Parathyroid adenoma (tissue), 2 donors: ENCODE measurements at regions not wholly inside any gene's neighbourhood (a gene's known extent, or its start where the extent isn't known, plus 50 kb on each side); places are given as distances from the start of the nearest gene placed in this dataset.

Experiments
- H2AFZ ChIP-seq: fragments of 300-600 bp; sonication (generic); one replicate; pipeline ENCODE4 v1.7.0; 2017; ENCODE audit warnings: antibody characterized with exemption, mild to moderate bottlenecking
- H3K27ac ChIP-seq: fragments of 300-600 bp; sonication (generic); one replicate; pipeline ENCODE4 v1.7.0; 2017
- H3K27me3 ChIP-seq: fragments of 300-600 bp; sonication (generic); one replicate; pipeline ENCODE4 v1.7.0; 2017; ENCODE audit warnings: low read length; ENCODE audit not compliant: control insufficient read depth, insufficient read depth
- H3K36me3 ChIP-seq: fragments of 300-600 bp; sonication (generic); one replicate; pipeline ENCODE4 v1.7.0; 2017; ENCODE audit warnings: low read length; ENCODE audit not compliant: control insufficient read depth, insufficient read depth
- H3K4me1 ChIP-seq: fragments of 300-600 bp; sonication (generic); one replicate; pipeline ENCODE4 v1.7.0; 2017; ENCODE audit warnings: control low read depth
- H3K4me2 ChIP-seq: fragments of 300-600 bp; sonication (generic); one replicate; pipeline ENCODE4 v1.7.0; 2017; ENCODE audit warnings: low read length
- H3K4me3 ChIP-seq: fragments of 300-600 bp; sonication (generic); one replicate; pipeline ENCODE4 v1.7.0; 2017; ENCODE audit warnings: low read depth, low read length
- H3K79me2 ChIP-seq: fragments of 300-600 bp; sonication (generic); one replicate; pipeline ENCODE4 v1.7.0; 2017; ENCODE audit warnings: control low read depth
- H3K9ac ChIP-seq: fragments of 300-600 bp; sonication (generic); one replicate; pipeline ENCODE4 v1.7.0; 2017; ENCODE audit warnings: mild to moderate bottlenecking
- H3K9me3 ChIP-seq: fragments of 300-600 bp; sonication (generic); one replicate; pipeline ENCODE4 v1.7.0; 2017; ENCODE audit warnings: low read length; ENCODE audit not compliant: control insufficient read depth
- CTCF ChIP-seq: fragments of 300-600 bp; sonication (generic); IDR thresholded peaks from one replicate; pipeline ENCODE4 v1.7.0; 2017; ENCODE audit warnings: antibody characterized with exemption, mild to moderate bottlenecking
- donor health status: primary hyperparathyroidism.

GRCh38 chr18:56173542-56174220 lies 464.7 kb downstream of the TXNL1 start:
- TF ChIP-seq CTCF: no peak
- H3K27me3 ChIP-seq: no peaks in the 10 kb centered on the region
- H3K9me3 ChIP-seq: no peaks in the 10 kb centered on the region

GRCh38 chr18:56172527-56172926 lies 465.9 kb downstream of the TXNL1 start:
- Histone ChIP-seq H3K27ac (no peak overlapping the region), H3K79me2 (no peaks in the 10 kb centered on the region), H2AFZ (no peak overlapping the region), H3K27me3 (no peaks in the 10 kb centered on the region), H3K36me3 (no peaks in the 10 kb centered on the region), H3K4me3 (no peak overlapping the region), H3K9me3 (no peaks in the 10 kb centered on the region), H3K9ac (no peak overlapping the region), H3K4me1 (no peaks in the 10 kb centered on the region), H3K4me2 (no peak overlapping the region)
- TF ChIP-seq CTCF: no peak

More at GRCh38 chr18:56173542-56174220, 464.7 kb downstream of the TXNL1 start:
- Histone ChIP-seq H3K4me2 (no peak overlapping the region), H3K4me1 (no peaks in the 10 kb centered on the region), H3K79me2 (no peaks in the 10 kb centered on the region), H3K9ac (no peak overlapping the region), H3K4me3 (no peak overlapping the region), H2AFZ (no peak overlapping the region), H3K36me3 (no peaks in the 10 kb centered on the region), H3K27ac (no peak overlapping the region)

GRCh38 chr18:56171848-56172247 lies 466.5 kb downstream of the TXNL1 start:
- Histone ChIP-seq H3K79me2 (no peaks in the 10 kb centered on the region), H3K4me2 (no peak overlapping the region), H3K27me3 (no peaks in the 10 kb centered on the region), H3K36me3 (no peaks in the 10 kb centered on the region), H3K9ac (no peak overlapping the region), H3K9me3 (no peaks in the 10 kb centered on the region), H3K4me1 (no peaks in the 10 kb centered on the region), H3K4me3 (no peak overlapping the region), H2AFZ (no peak overlapping the region), H3K27ac (no peak overlapping the region)
- TF ChIP-seq CTCF: no peak

- H3K4me1 ChIP-seq: no peaks in the 10 kb centered on the region
- H3K36me3 ChIP-seq: no peaks in the 10 kb centered on the region
- no peak overlapping the region for H3K9ac ChIP-seq
- TF ChIP-seq CTCF: no peak
- no peak overlapping the region for H3K27ac ChIP-seq
- no peak overlapping the region for H3K4me3 ChIP-seq
- H2AFZ ChIP-seq: no peak overlapping the region
- H3K27me3 ChIP-seq: no peaks in the 10 kb centered on the region
- H3K4me2 ChIP-seq: no peak overlapping the region
- no peaks in the 10 kb centered on the region for H3K79me2 ChIP-seq
- no peaks in the 10 kb centered on the region for H3K9me3 ChIP-seq
Observed at GRCh38 chr18:56168049-56168781, 470.2 kb downstream of the TXNL1 start.

- no peak overlapping the region for H3K4me2 ChIP-seq
- no peak overlapping the region for H3K9ac ChIP-seq
- no peaks in the 10 kb centered on the region for H3K79me2 ChIP-seq
- TF ChIP-seq CTCF: no peak
- H3K4me1 ChIP-seq: no peaks in the 10 kb centered on the region
- no peaks in the 10 kb centered on the region for H3K36me3 ChIP-seq
- no peak overlapping the region for H3K27ac ChIP-seq
- H2AFZ ChIP-seq: no peak overlapping the region
- H3K9me3 ChIP-seq: no peaks in the 10 kb centered on the region
- no peaks in the 10 kb centered on the region for H3K27me3 ChIP-seq
- H3K4me3 ChIP-seq: no peak overlapping the region
Observed at GRCh38 chr18:56167366-56167765, 471.0 kb downstream of the TXNL1 start.
